Lower leg skin (tissue), 4 donors: ENCODE measurements at regions not wholly inside any gene's neighbourhood (a gene's known extent, or its start where the extent isn't known, plus 50 kb on each side); places are given as distances from the start of the nearest gene placed in this dataset.

Experiments used
- DNase-seq, 2 donors: peaks; one replicate each; pipeline ENCODE4 v3.0.0-alpha.2; 2019; ENCODE audit warnings: low spot score in 2 of 2
- H3K4me3 ChIP-seq: fragments of 200-600 bp; sonication (generic); 2 replicates; pipeline ENCODE4 v1.5.1; 2017; ENCODE audit warnings: mild to moderate bottlenecking, low read depth; ENCODE audit not compliant: poor library complexity, severe bottlenecking
- POLR2A ChIP-seq, 2 donors: fragments of 450-650 bp; IDR thresholded peaks; one replicate each; pipeline ENCODE4 v1.6.1; 2016 to 2017; ENCODE audit warnings: antibody characterized with exemption in 2 of 2, mild to moderate bottlenecking in 1 of 2, moderate library complexity in 1 of 2
- WGBS, 2 donors: methylation state at CpG; one replicate each; pipeline ENCODE4 v1.1.5; 2018; 5-methylcytosine and 5-hydroxymethylcytosine counted together
- intact Hi-C: fragments of 100-400 bp; cut with DNase I; formaldehyde crosslinking; loops from one replicate; pipeline ENCODE4 v1.15.0; 2023; ENCODE audit warnings: low total_unique reads
- TF ChIP-seq, protein P1 (sequence below), 3 donors: fragments of 450-650 bp; IDR thresholded peaks; one replicate each; pipeline ENCODE4 v1.5.1; 2016; ENCODE audit warnings: antibody characterized with exemption in 3 of 3, mild to moderate bottlenecking in 3 of 3, moderate library complexity in 2 of 3

DNA sequence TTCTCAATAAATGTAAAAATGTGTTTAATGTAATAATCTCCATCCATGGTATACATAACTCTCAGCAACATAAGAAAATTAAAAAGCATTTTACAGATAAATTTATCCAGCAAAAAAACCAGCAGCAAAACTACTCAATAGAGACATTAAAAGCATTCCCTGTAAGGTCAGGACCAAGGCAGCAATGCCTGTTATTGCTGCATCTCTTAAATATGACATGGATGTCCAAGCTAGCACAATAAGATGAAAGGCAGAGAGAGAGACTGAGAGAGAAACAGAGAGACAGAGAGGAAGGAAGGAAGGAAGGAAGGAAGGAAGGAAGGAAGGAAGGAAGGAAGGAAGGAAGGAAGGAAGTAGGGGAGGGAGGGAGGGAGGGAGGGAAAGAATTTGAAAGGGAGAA is 289.0 kb upstream of the PAPPA start:
- TF ChIP-seq, protein P1, sequence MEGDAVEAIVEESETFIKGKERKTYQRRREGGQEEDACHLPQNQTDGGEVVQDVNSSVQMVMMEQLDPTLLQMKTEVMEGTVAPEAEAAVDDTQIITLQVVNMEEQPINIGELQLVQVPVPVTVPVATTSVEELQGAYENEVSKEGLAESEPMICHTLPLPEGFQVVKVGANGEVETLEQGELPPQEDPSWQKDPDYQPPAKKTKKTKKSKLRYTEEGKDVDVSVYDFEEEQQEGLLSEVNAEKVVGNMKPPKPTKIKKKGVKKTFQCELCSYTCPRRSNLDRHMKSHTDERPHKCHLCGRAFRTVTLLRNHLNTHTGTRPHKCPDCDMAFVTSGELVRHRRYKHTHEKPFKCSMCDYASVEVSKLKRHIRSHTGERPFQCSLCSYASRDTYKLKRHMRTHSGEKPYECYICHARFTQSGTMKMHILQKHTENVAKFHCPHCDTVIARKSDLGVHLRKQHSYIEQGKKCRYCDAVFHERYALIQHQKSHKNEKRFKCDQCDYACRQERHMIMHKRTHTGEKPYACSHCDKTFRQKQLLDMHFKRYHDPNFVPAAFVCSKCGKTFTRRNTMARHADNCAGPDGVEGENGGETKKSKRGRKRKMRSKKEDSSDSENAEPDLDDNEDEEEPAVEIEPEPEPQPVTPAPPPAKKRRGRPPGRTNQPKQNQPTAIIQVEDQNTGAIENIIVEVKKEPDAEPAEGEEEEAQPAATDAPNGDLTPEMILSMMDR (IDR thresholded peaks at IDR 0.05), result no peak
- no peak for TF ChIP-seq POLR2A (IDR thresholded peaks at IDR 0.05)
- intact Hi-C loops, result no loop called here
- H3K4me3 ChIP-seq, result no peak overlapping the region
- DNase-seq, result no peak

- no peak for TF ChIP-seq POLR2A (IDR thresholded peaks at IDR 0.05)
- TF ChIP-seq, protein P1 (IDR thresholded peaks at IDR 0.05), result no peak
- no peak for DNase-seq
- H3K4me3 ChIP-seq, result no peak overlapping the region
- intact Hi-C loops, result no loop called here
Measured at GRCh38 chr9:115867326-115867725, 286.3 kb upstream of the PAPPA start.

DNA sequence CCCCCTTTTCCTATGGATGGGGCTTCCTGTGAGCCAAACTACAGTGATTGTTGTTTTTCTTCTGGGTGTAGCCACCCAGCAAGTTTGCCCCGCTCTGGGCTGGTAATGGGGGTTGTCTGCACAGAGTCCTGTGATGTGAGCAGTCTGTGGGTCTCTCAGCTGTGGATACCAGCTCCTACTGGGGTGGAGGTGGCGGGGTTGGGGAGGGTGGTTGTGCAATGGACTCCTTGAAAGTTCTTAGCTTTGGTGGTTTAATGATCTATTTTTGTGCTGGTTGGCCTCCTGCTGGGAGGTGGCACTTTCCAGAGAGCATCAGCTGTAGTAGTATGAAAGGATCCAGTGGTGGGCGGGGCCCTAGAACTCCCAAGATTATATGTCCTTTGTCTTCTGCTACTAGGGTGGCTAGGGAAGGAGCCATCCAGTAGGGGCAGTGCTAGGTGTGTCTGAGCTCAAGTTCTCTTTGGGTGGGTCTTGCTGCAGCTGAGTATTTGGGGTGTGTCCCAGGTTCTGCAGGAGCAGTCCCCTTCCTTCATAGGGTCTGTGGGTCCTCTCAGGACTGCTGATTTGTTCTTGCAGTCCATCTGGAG is 275.6 kb upstream of the PAPPA start:
- no peak for DNase-seq
- no peak overlapping the region for H3K4me3 ChIP-seq
- no peak for TF ChIP-seq POLR2A (IDR thresholded peaks at IDR 0.05)
- TF ChIP-seq, protein P1 (IDR thresholded peaks at IDR 0.05), result no peak
- intact Hi-C loops, result no loop called here
- WGBS, 2 donors, result 71 to 72% methylated on average over 3 of the region's 3 CpGs

DNA sequence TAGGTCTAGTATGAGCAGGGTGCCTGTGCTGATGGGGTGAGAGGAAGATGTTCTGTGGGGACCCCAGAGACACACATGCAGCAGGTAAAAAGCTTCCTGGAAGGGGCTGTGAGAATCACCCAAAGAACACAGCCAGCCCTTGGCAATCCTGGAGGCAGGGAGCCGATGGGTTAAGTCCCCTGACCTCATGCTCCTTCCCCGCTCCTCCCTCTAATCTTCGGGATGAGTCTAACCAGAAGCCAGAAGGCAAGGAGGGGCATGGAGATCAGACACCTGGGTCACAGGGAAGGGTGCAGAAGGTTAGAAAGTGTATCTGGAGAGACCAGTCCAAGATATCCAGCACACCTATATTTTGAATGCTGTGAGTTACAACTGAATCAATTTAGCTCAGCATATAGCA is 274.1 kb upstream of the PAPPA start:
- TF ChIP-seq, protein P1 (IDR thresholded peaks at IDR 0.05), result no peak
- TF ChIP-seq POLR2A (IDR thresholded peaks at IDR 0.05), result no peak
- intact Hi-C loops, result no loop called here
- no peak for DNase-seq
- H3K4me3 ChIP-seq, result no peak overlapping the region
- WGBS, 2 donors, result 18 to 30% methylated on average over 3 of the region's 3 CpGs

DNA sequence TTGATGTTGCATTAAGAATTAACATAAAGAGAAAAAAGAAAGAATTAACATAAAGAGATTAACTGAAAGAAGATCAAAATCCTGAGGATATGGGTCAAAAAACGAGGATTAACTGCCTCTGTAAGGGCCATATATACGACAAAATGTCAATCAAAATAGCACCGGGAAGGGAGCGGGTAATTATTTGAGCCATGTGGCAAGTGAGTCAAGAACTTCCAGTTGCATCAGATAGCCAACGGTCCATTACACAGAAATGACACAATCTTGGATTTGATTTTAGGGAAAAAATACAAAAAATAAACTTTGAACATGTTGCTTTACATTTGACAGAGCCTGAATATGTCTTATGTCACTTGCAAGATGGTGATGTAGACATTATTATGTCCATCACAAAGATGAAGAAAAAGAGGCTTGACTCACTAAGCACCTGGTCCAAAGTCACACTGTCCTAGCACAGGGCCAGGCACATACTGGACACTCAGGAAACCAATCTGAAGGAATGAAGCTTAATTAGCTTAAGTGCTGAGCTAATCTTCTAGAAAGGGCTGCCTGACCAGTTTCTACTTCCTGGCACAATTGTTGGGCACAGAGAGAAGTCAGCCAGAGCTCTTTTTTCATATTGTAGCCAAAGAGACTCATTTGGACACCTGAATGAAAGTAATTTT is 273.2 kb upstream of the PAPPA start:
- 71 to 73% methylated on average over 5 of the region's 5 CpGs for WGBS, 2 donors
- TF ChIP-seq POLR2A (IDR thresholded peaks at IDR 0.05), result no peak
- TF ChIP-seq, protein P1 (IDR thresholded peaks at IDR 0.05), result no peak
- DNase-seq, result no peak
- intact Hi-C loops, result no loop called here
- H3K4me3 ChIP-seq, result no peak overlapping the region

GRCh38 chr9:115882911-115883310 is 270.7 kb upstream of the PAPPA start:
- intact Hi-C loops, result no loop called here
- no peak for DNase-seq
- H3K4me3 ChIP-seq, result no peak overlapping the region
- no peak for TF ChIP-seq POLR2A (IDR thresholded peaks at IDR 0.05)
